Esophagus (tissue), 2 donors: ENCODE measurements at regions not wholly inside any gene's neighbourhood (a gene's known extent, or its start where the extent isn't known, plus 50 kb on each side); places are given as distances from the start of the nearest gene placed in this dataset.
A peak's percentile ranks its signal among the peaks of the same experiment; 100 is the strongest.

ENCODE experiments used
- H3K27ac ChIP-seq, 2 donors: one replicate each; pipeline ENCODE4 v1.5.1; 2013; ENCODE audit warnings: low read depth in 2 of 2, mild to moderate bottlenecking in 2 of 2, inconsistent platforms in 1 of 2, low read length in 1 of 2, moderate library complexity in 1 of 2
- H3K27me3 ChIP-seq, 2 donors: one replicate each; pipeline ENCODE4 v1.6.1; 2013; ENCODE audit warnings: low read length in 2 of 2, control low read depth in 1 of 2, mild to moderate bottlenecking in 1 of 2; ENCODE audit not compliant: insufficient read depth in 2 of 2, control insufficient read depth in 1 of 2
- H3K36me3 ChIP-seq, 2 donors: one replicate each; pipeline ENCODE4 v1.6.1; 2013; ENCODE audit warnings: low read length in 1 of 2; ENCODE audit not compliant: control insufficient read depth in 2 of 2, insufficient read depth in 2 of 2
- H3K4me1 ChIP-seq, 2 donors: one replicate each; pipeline ENCODE4 v1.6.1; 2013; ENCODE audit warnings: low read length in 1 of 2; ENCODE audit not compliant: control insufficient read depth in 2 of 2, insufficient read depth in 2 of 2
- H3K4me3 ChIP-seq, 2 donors: one replicate each; pipeline ENCODE4 v1.5.1; 2013; ENCODE audit warnings: low read length in 2 of 2, mild to moderate bottlenecking in 2 of 2, low read depth in 1 of 2, moderate library complexity in 1 of 2
- H3K9me3 ChIP-seq, 2 donors: one replicate each; pipeline ENCODE4 v1.6.1; 2013; ENCODE audit warnings: mild to moderate bottlenecking in 2 of 2, low read depth in 1 of 2, low read length in 1 of 2, moderate library complexity in 1 of 2; ENCODE audit not compliant: control insufficient read depth in 2 of 2, insufficient read depth in 1 of 2
- WGBS, 2 donors: extraction: QIAGEN DNeasy Blood & Tissue Kit; methylation state at CpG; one replicate each; pipeline ENCODE4 v1.1.7; 2013; 5-methylcytosine and 5-hydroxymethylcytosine counted together
- donor health status: healthy with polysubstance abuse.
- donor health status: Bipolar disorder and iron deficiency.

- Histone ChIP-seq H3K4me1 (no peaks in the 10 kb centered on the region), H3K9me3 (no peaks in the 10 kb centered on the region), H3K36me3 (no peaks in the 10 kb centered on the region), H3K27me3 (peaks cover 0 to 2% of the 10 kb centered on the region in 2 donors), H3K4me3 (no peak overlapping the region), H3K27ac (no peak overlapping the region)
- WGBS, 2 donors = 76 to 85% methylated on average over 6 of the region's 6 CpGs
Observed at GRCh38 chr6:87827346-87827745, 125.3 kb upstream of the AKIRIN2 start.

DNA sequence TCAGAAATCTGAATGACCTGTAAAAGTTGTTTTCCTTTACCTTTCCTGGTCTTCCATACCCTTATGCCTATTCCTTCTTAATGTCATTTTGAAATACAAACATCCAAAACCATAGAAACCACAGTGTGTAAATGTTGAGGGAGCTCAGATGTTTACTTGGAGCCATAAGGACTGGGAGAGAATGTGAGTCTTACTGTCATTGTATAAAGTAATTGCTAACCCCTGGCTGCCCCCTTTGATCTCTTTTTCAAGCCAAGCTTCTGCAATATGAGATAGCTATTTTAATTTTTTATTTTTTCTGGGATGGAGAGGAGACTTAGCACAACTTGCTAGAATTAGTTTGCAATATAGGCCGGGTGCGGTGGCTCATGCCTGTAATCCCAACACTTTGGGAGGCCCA lies 124.4 kb upstream of the AKIRIN2 start:
- Histone ChIP-seq H3K9me3 (no peaks in the 10 kb centered on the region), H3K27ac (no peak overlapping the region), H3K4me1 (no peaks in the 10 kb centered on the region), H3K27me3 (peaks cover 0 to 2% of the 10 kb centered on the region in 2 donors), H3K4me3 (no peak overlapping the region), H3K36me3 (no peaks in the 10 kb centered on the region)
- 75 to 77% methylated on average over 2 of the region's 2 CpGs for WGBS, 2 donors

DNA sequence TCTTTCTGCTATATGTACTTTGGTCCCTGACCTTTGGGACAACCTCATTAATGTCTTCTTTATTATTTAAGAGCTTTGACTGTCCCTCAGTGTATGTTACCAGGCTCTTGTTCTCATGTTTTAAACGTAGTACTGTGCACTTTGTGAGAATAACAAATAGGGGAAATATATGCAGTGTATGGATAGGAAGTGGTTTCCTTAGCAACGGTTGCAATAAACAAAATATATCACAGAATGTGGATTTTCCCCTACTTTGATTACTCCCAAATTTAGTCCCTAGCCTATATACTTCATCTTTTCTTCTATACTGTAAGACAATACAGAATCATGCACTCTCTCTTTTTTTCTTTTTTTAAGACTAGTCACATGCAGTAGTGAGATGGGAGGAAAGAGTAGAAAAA lies 123.8 kb upstream of the AKIRIN2 start:
- Histone ChIP-seq H3K4me1 (no peaks in the 10 kb centered on the region), H3K4me3 (no peak overlapping the region), H3K9me3 (no peaks in the 10 kb centered on the region), H3K36me3 (no peaks in the 10 kb centered on the region), H3K27ac (no peak overlapping the region), H3K27me3 (peaks cover 0 to 2% of the 10 kb centered on the region in 2 donors)
- WGBS, 2 donors = 42 to 51% methylated on average over 2 of the region's 2 CpGs

- Histone ChIP-seq H3K27me3 (peaks cover 0 to 2% of the 10 kb centered on the region in 2 donors), H3K27ac (no peak overlapping the region), H3K9me3 (no peaks in the 10 kb centered on the region), H3K4me1 (no peaks in the 10 kb centered on the region), H3K4me3 (no peak overlapping the region), H3K36me3 (no peaks in the 10 kb centered on the region)
- 43 to 51% methylated on average over 2 of the region's 2 CpGs for WGBS, 2 donors
Observed at GRCh38 chr6:87824958-87825491, 123.0 kb upstream of the AKIRIN2 start.

DNA sequence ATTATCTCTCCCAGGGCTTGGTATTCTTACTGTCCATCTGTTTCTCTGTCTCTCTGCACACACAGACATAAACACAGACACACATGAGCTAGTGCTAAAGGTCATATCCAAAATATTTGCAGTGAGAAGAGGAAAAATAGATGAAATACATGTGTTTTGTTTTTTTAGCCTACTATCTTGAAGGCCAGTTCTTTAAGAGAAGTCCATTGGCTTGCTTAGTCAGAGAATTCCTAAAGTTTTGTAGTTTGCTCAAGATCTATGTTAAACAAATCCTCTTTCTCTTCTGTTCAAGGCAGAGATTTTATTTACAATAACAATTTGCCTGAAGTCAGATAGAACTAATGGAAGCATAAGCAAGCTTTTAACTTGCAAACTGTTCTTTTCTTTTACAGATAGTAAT lies 120.0 kb upstream of the AKIRIN2 start:
- Histone ChIP-seq H3K27me3 (no peaks in the 10 kb centered on the region), H3K4me3 (no peak overlapping the region), H3K27ac (no peak overlapping the region), H3K36me3 (no peaks in the 10 kb centered on the region), H3K4me1 (peaks cover 0 to 4% of the 10 kb centered on the region in 2 donors), H3K9me3 (no peaks in the 10 kb centered on the region)

DNA sequence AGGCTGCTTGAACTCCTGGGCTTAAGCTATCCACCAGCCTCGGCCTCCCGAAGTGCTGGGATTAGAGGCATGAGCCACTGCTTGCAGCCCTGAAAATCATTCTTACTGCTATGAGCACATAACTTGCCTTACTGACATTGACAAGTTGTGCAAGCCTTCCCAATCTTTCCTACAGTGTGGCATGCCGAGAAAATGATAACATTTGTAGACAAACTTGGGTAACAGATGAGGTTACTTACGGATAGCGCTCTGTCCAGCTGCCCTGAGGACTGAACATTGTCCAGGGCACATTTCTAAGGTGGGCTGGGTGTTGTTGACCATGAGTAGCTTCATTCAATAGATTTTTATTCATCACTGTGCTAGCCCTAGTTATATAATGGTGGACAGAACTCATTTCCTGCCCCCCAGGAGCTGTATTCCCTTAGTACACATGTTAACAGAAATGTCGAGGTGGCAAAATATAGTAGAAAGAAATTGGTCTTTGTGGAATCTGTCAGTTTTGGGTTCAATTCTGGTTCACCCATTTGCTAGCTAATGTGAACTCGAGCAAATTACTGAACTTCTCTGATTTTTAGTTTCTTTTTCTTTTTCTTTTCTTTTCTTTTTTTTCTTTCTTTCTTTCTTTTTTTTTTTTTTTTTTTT lies 118.4 kb upstream of the AKIRIN2 start:
- Histone ChIP-seq H3K27me3 (no peaks in the 10 kb centered on the region), H3K4me1 (peaks cover 0 to 4% of the 10 kb centered on the region in 2 donors), H3K27ac (no peak overlapping the region), H3K9me3 (no peaks in the 10 kb centered on the region), H3K36me3 (no peaks in the 10 kb centered on the region), H3K4me3 (no peak overlapping the region)
- 94 to 95% methylated on average over 7 of the region's 7 CpGs for WGBS, 2 donors

DNA sequence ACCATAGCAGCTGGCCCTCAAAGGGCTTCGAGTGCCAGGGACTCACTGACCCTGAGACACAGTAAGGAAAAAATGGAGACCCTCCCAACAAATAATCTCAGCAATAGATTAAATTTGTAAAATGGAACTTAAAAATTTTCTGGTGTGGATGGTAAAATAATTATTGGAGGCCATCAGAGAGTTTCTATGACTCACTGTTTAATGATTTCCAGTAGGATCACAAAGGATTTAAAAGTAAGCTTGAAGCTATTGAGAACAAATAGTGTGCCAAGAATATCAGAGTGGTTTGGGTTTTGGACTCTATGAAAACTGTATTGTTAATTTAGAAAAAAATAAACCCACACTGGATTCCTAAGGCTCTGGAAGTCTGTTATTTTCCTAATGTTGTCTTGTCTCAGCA lies 115.2 kb upstream of the AKIRIN2 start:
- Histone ChIP-seq H3K9me3 (no peaks in the 10 kb centered on the region), H3K4me3 (no peak overlapping the region), H3K4me1 (peaks cover 0 to 4% of the 10 kb centered on the region in 2 donors), H3K27ac (no peak overlapping the region), H3K27me3 (no peaks in the 10 kb centered on the region), H3K36me3 (no peaks in the 10 kb centered on the region)
- 59 to 67% methylated on average over 1 of the region's 1 CpG for WGBS, 2 donors

DNA sequence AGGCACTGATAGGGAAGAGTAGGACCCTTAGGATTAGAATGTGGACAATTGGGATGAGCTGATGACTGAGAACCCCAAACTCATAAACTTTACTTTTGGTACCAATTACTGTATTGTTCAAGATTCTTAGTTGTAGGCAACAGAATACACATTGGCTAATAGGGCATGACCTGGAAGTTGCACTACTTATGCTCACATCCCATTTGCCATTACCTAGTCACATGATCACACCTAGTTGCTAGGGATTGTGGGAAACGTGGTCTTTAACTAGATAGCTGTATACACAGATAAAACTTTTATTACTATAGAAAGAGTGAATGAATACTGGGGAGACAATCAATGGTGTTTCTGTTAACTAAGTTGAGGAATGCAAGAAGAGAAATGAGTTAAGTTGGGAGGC lies 113.4 kb upstream of the AKIRIN2 start:
- Histone ChIP-seq H3K27me3 (no peaks in the 10 kb centered on the region), H3K4me3 (no peak overlapping the region), H3K4me1 (peaks cover 0 to 4% of the 10 kb centered on the region in 2 donors), H3K27ac (no peak overlapping the region), H3K9me3 (no peaks in the 10 kb centered on the region), H3K36me3 (no peaks in the 10 kb centered on the region)
- WGBS, 2 donors = 74 to 89% methylated on average over 1 of the region's 1 CpG

GRCh38 chr6:87808005-87808757 lies 106.1 kb upstream of the AKIRIN2 start:
- no peaks in the 10 kb centered on the region for H3K9me3 ChIP-seq
- no peaks in the 10 kb centered on the region for H3K4me1 ChIP-seq
- H3K27ac ChIP-seq = peak overlapping the region in 1 of 2 donors; percentile 42
- no peaks in the 10 kb centered on the region for H3K36me3 ChIP-seq
- no peaks in the 10 kb centered on the region for H3K27me3 ChIP-seq
- WGBS, 2 donors = 34 to 53% methylated on average over 5 of the region's 5 CpGs
- no peak overlapping the region for H3K4me3 ChIP-seq

- Histone ChIP-seq H3K9me3 (no peaks in the 10 kb centered on the region), H3K4me3 (no peak overlapping the region), H3K27ac (no peak overlapping the region), H3K27me3 (no peaks in the 10 kb centered on the region), H3K36me3 (no peaks in the 10 kb centered on the region), H3K4me1 (no peaks in the 10 kb centered on the region)
- 87% methylated on average over 4 of the region's 4 CpGs for WGBS, 2 donors
Observed at GRCh38 chr6:87807475-87807874, 105.4 kb upstream of the AKIRIN2 start.
